Prostate gland (tissue), 2 donors: ENCODE measurements at regions not wholly inside any gene's neighbourhood (a gene's known extent, or its start where the extent isn't known, plus 50 kb on each side); places are given as distances from the start of the nearest gene placed in this dataset.

Source experiments
- DNase-seq: peaks from one replicate; pipeline ENCODE4 v3.0.0-alpha.2; 2019; ENCODE audit warnings: low spot score
- H3K27ac ChIP-seq, 2 donors: fragments of 200-600 bp; sonication (generic); 2 replicates each; pipeline ENCODE4 v1.5.1; 2017 to 2019
- H3K27me3 ChIP-seq: fragments of 200-600 bp; sonication (generic); replicated peaks from 2 replicates; pipeline ENCODE4 v1.5.1; 2019; ENCODE audit not compliant: insufficient read depth
- H3K36me3 ChIP-seq, 2 donors: fragments of 200-600 bp; sonication (generic); 1 replicate in 1 of 2; 2 replicates in 1 of 2; pipeline versions ENCODE4 v1.5.1 to v1.8.1; 2017 to 2019
- H3K4me1 ChIP-seq: fragments of 200-600 bp; sonication (generic); replicated peaks from 2 replicates; pipeline ENCODE4 v1.5.1; 2019
- H3K4me3 ChIP-seq, 2 donors: fragments of 200-600 bp; sonication (generic); 2 replicates each; pipeline ENCODE4 v1.5.1; 2017 to 2019
- H3K9me3 ChIP-seq: fragments of 200-600 bp; sonication (generic); 2 replicates; pipeline ENCODE4 v1.5.1; 2017
- POLR2A ChIP-seq: fragments of 450-650 bp; IDR thresholded peaks from one replicate; pipeline ENCODE4 v1.6.1; 2016; ENCODE audit warnings: antibody characterized with exemption, mild to moderate bottlenecking
- POLR2AphosphoS5 ChIP-seq: sonication (generic); formaldehyde crosslinking; IDR thresholded peaks from one replicate; pipeline ENCODE4 v1.6.1; 2017; ENCODE audit warnings: antibody characterized with exemption
- WGBS: methylation state at CpG from one replicate; pipeline ENCODE4 v1.1.5; 2018; 5-methylcytosine and 5-hydroxymethylcytosine counted together
- intact Hi-C: fragments of 100-400 bp; cut with DNase I; formaldehyde crosslinking; loops from one replicate; pipeline ENCODE4 v1.14.2; 2022
- small RNA-seq, 2 donors: library from RNA; depleted of rRNA; stranded (forward); fragments of <200 nt; gene quantifications; one replicate each; pipeline ENCODE3, GENCODE V24; 2016
- TF ChIP-seq, protein P1 (sequence below), 4 experiments: fragments of 200-600 bp in 2 of 4; fragments of 450-650 bp in 2 of 4; sonication (generic) in 2 of 4; IDR thresholded peaks; 1 replicate in 3 of 4; 2 replicates in 1 of 4; pipeline ENCODE4 v1.5.1; 2016 to 2019; ENCODE audit warnings: antibody characterized with exemption in 4 of 4, mild to moderate bottlenecking in 2 of 4, moderate library complexity in 2 of 4

DNA sequence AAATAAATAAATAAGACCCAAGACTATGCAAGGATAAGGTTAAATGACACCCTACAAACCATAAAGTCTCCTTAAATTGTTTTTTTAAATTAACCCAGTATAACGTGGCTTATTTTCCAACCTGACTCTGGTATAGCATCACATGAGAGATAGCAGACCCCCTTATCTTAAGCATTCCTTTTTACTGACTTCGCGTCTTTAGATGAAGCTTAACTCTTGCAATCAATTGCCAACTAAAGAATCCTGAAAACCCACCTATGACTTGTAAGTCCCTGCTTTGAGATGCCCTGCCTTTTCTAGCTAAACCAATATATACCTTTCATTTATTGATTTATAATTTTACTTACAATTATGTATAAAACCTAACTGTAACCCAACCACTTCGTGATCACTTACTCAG, 57.1 kb upstream of the RAB12 start:
- Histone ChIP-seq H3K27ac (no peak overlapping the region), H3K4me3 (no peak overlapping the region), H3K27me3 (no peaks in the 10 kb centered on the region), H3K4me1 (no peaks in the 10 kb centered on the region), H3K36me3 (no peaks in the 10 kb centered on the region), H3K9me3 (no peaks in the 10 kb centered on the region)
- WGBS: 76% methylated on average over 4 of the region's 4 CpGs
- intact Hi-C loops: no loop called here
- DNase-seq: no peak
- no peak for TF ChIP-seq POLR2A
- TF ChIP-seq, protein P1, sequence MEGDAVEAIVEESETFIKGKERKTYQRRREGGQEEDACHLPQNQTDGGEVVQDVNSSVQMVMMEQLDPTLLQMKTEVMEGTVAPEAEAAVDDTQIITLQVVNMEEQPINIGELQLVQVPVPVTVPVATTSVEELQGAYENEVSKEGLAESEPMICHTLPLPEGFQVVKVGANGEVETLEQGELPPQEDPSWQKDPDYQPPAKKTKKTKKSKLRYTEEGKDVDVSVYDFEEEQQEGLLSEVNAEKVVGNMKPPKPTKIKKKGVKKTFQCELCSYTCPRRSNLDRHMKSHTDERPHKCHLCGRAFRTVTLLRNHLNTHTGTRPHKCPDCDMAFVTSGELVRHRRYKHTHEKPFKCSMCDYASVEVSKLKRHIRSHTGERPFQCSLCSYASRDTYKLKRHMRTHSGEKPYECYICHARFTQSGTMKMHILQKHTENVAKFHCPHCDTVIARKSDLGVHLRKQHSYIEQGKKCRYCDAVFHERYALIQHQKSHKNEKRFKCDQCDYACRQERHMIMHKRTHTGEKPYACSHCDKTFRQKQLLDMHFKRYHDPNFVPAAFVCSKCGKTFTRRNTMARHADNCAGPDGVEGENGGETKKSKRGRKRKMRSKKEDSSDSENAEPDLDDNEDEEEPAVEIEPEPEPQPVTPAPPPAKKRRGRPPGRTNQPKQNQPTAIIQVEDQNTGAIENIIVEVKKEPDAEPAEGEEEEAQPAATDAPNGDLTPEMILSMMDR (IDR thresholded peaks at IDR 0.05): no peak
- no peak for TF ChIP-seq POLR2AphosphoS5

- intact Hi-C loops: no loop called here
- H3K9me3 ChIP-seq: no peaks in the 10 kb centered on the region
- H3K27ac ChIP-seq: no peak overlapping the region
- WGBS: 76% methylated on average over 2 of the region's 2 CpGs
- no peak overlapping the region for H3K4me3 ChIP-seq
- H3K36me3 ChIP-seq: no peaks in the 10 kb centered on the region
- no peaks in the 10 kb centered on the region for H3K27me3 ChIP-seq
- TF ChIP-seq POLR2AphosphoS5 (no peak), POLR2A (no peak)
- TF ChIP-seq, protein P1 (IDR thresholded peaks at IDR 0.05): no peak
- no peak for DNase-seq
- H3K4me1 ChIP-seq: no peaks in the 10 kb centered on the region
These were observed 54.9 kb upstream of the RAB12 start for GRCh38 chr18:8554354-8554753.

GRCh38 chr18:8556424-8556823, 52.8 kb upstream of the RAB12 start:
- Histone ChIP-seq H3K4me1 (no peaks in the 10 kb centered on the region), H3K36me3 (no peaks in the 10 kb centered on the region), H3K9me3 (no peaks in the 10 kb centered on the region), H3K27me3 (no peaks in the 10 kb centered on the region), H3K27ac (no peak overlapping the region), H3K4me3 (no peak overlapping the region)
- TF ChIP-seq, protein P1 (IDR thresholded peaks at IDR 0.05): no peak
- TF ChIP-seq POLR2AphosphoS5 (no peak), POLR2A (no peak)
- intact Hi-C loops: no loop called here
- WGBS: 85% methylated on average over 4 of the region's 4 CpGs
- no peak for DNase-seq

Small RNA genes in the stretch of these regions (small RNA-seq; reads per million reads assigned to genes)
- 0 reads per million in 2 donors for gene RN7SL50P
